Natural killer cell (primary cell): ENCODE measurements at regions not wholly inside any gene's neighbourhood (a gene's known extent, or its start where the extent isn't known, plus 50 kb on each side); places are given as distances from the start of the nearest gene placed in this dataset.

Experiments used
- ATAC-seq, 3 donors: fragments of 150-1000 bp in 2 of 3; fragments of 200-7000 bp in 1 of 3; cut with Tn5 transposase; 1 replicate in 1 of 3; 2 replicates in 2 of 3; pipeline ENCODE4 v1.10.0; 2021; ENCODE audit warnings: mild to moderate bottlenecking in 2 of 3, moderate library complexity in 2 of 3
- DNase-seq, 2 donors: peaks; one replicate each; pipeline versions ENCODE4 v3.0.0 to v3.0.0-alpha.2; 2013 to 2021; ENCODE audit warnings: mixed read lengths in 1 of 2
- H3K27ac ChIP-seq: one replicate; pipeline ENCODE4 v1.5.1; 2013; ENCODE audit warnings: mild to moderate bottlenecking, low read length
- H3K27me3 ChIP-seq: one replicate; pipeline ENCODE4 v1.6.1; 2013; ENCODE audit warnings: low read length; ENCODE audit not compliant: control insufficient read depth, insufficient read depth
- H3K36me3 ChIP-seq: one replicate; pipeline ENCODE4 v1.6.1; 2013; ENCODE audit warnings: low read length; ENCODE audit not compliant: control insufficient read depth, insufficient read depth
- H3K4me1 ChIP-seq: one replicate; pipeline ENCODE4 v1.6.1; 2013; ENCODE audit warnings: low read length; ENCODE audit not compliant: control insufficient read depth, insufficient read depth
- H3K4me3 ChIP-seq: one replicate; pipeline ENCODE4 v1.5.1; 2013; ENCODE audit warnings: low read length
- H3K9me3 ChIP-seq: one replicate; pipeline ENCODE4 v1.6.1; 2013; ENCODE audit warnings: low read length; ENCODE audit not compliant: control insufficient read depth, insufficient read depth
- H3K27ac Mint-ChIP-seq, 2 donors: one replicate each; pipeline ENCODE4 v1.8.0; 2022; ENCODE audit warnings: mild to moderate bottlenecking in 2 of 2, mixed read lengths in 2 of 2, moderate library complexity in 1 of 2
- H3K27me3 Mint-ChIP-seq, 2 donors: one replicate each; pipeline ENCODE4 v1.8.0; 2022; ENCODE audit warnings: low read depth in 2 of 2, mixed read lengths in 2 of 2
- H3K36me3 Mint-ChIP-seq: one replicate; pipeline ENCODE4 v1.8.0; 2022; ENCODE audit warnings: mixed read lengths
- H3K4me1 Mint-ChIP-seq, 2 donors: one replicate each; pipeline ENCODE4 v1.8.0; 2022; ENCODE audit warnings: mixed read lengths in 2 of 2
- H3K4me3 Mint-ChIP-seq: one replicate; pipeline ENCODE4 v1.8.0; 2022; ENCODE audit warnings: mild to moderate bottlenecking, moderate library complexity, mixed read lengths
- H3K9me3 Mint-ChIP-seq, 2 donors: one replicate each; pipeline ENCODE4 v1.8.0; 2022; ENCODE audit warnings: mixed read lengths in 2 of 2
- CTCF ChIP-seq: fragments of 200-600 bp; IDR thresholded peaks from one replicate; pipeline ENCODE4 v1.8.0; 2022; ENCODE audit warnings: antibody characterized with exemption
- WGBS: methylation state at CpG from one replicate; pipeline ENCODE4 v1.1.7; 2013; ENCODE audit warnings: missing lambda C conversion rate; ENCODE audit not compliant: insufficient coverage; 5-methylcytosine and 5-hydroxymethylcytosine counted together
- intact Hi-C: fragments of 100-400 bp; cut with micrococcal nuclease; formaldehyde crosslinking; loops from one replicate; pipeline ENCODE4 v1.14.2; 2022

- Histone ChIP-seq H3K4me1 (peaks cover 10% of the 10 kb centered on the region), H3K27ac (no peak overlapping the region), H3K36me3 (no peaks in the 10 kb centered on the region), H3K4me3 (no peak overlapping the region), H3K27me3 (no peaks in the 10 kb centered on the region), H3K9me3 (no peaks in the 10 kb centered on the region)
- WGBS = 97% methylated on average over 4 of the region's 4 CpGs
- no peak overlapping the region for H3K27ac Mint-ChIP-seq
- no peak for DNase-seq
- no peak overlapping the region for H3K4me3 Mint-ChIP-seq
- peaks cover 0 to 12% of the 10 kb centered on the region in 2 donors for H3K4me1 Mint-ChIP-seq
- no peaks in the 10 kb centered on the region for H3K36me3 Mint-ChIP-seq
- intact Hi-C loops = no loop called here
- no peaks in the 10 kb centered on the region for H3K27me3 Mint-ChIP-seq
- ATAC-seq = no peak
- TF ChIP-seq CTCF = no peak
- no peaks in the 10 kb centered on the region for H3K9me3 Mint-ChIP-seq
Measured at GRCh38 chr12:124082687-124083086, 109.7 kb downstream of the ZNF664 start.

- Histone ChIP-seq H3K36me3 (no peaks in the 10 kb centered on the region), H3K4me1 (peaks cover 10% of the 10 kb centered on the region), H3K27ac (no peak overlapping the region), H3K9me3 (no peaks in the 10 kb centered on the region), H3K27me3 (no peaks in the 10 kb centered on the region), H3K4me3 (no peak overlapping the region)
- TF ChIP-seq CTCF = no peak
- DNase-seq (no peak), ATAC-seq (no peak)
- no peak overlapping the region for H3K27ac Mint-ChIP-seq
- no peaks in the 10 kb centered on the region for H3K27me3 Mint-ChIP-seq
- peaks cover 0 to 12% of the 10 kb centered on the region in 2 donors for H3K4me1 Mint-ChIP-seq
- H3K9me3 Mint-ChIP-seq = no peaks in the 10 kb centered on the region
- WGBS = 82% methylated on average over 11 of the region's 11 CpGs
- intact Hi-C loops = no loop called here
- no peaks in the 10 kb centered on the region for H3K36me3 Mint-ChIP-seq
- H3K4me3 Mint-ChIP-seq = no peak overlapping the region
Measured at GRCh38 chr12:124083708-124084107, 110.7 kb downstream of the ZNF664 start.

GRCh38 chr12:124085419-124086296 is 112.6 kb downstream of the ZNF664 start:
- H3K27me3 ChIP-seq = no peaks in the 10 kb centered on the region
- H3K4me1 ChIP-seq = peaks cover 10% of the 10 kb centered on the region
- H3K4me3 ChIP-seq = no peak overlapping the region
- Mint-ChIP-seq H3K27ac (no peak overlapping the region), H3K4me3 (no peak overlapping the region), H3K27me3 (no peaks in the 10 kb centered on the region), H3K9me3 (no peaks in the 10 kb centered on the region), H3K36me3 (no peaks in the 10 kb centered on the region), H3K4me1 (peaks cover 0 to 12% of the 10 kb centered on the region in 2 donors)
- TF ChIP-seq CTCF = no peak
- intact Hi-C loops = no loop called here
- no peaks in the 10 kb centered on the region for H3K9me3 ChIP-seq
- ATAC-seq (no peak), DNase-seq (no peak)
- no peak overlapping the region for H3K27ac ChIP-seq
- H3K36me3 ChIP-seq = no peaks in the 10 kb centered on the region
- WGBS = 47% methylated on average over 15 of the region's 17 CpGs
